ENCODE measurements at regions not wholly inside any gene's neighbourhood (a gene's known extent, or its start where the extent isn't known, plus 50 kb on each side); places are given as distances from the start of the nearest gene placed in this dataset.

- dilution Hi-C loops (cut with MboI; ENCODE audit: extremely low pct_ligation_motif_present, low sequenced_read_pairs): no loop called here
- Histone ChIP-seq H4K20me1 (replicated peaks; ENCODE audit: control insufficient read depth, extremely low read depth, insufficient read depth, low read length) (no peaks in the 10 kb centered on the region), H3K9ac (replicated peaks; ENCODE audit: extremely low read depth, insufficient read depth, low read length) (no peak overlapping the region), H3K4me3 (replicated peaks in 1 of 3; ENCODE audit: insufficient read depth in 1 of 3, low read depth in 1 of 3, low read length in 3 of 3) (no peak overlapping the region), H3K9me1 (replicated peaks; ENCODE audit: control insufficient read depth, extremely low read depth, insufficient read depth, low read length) (no peaks in the 10 kb centered on the region), H3K27me3 (ENCODE audit: control insufficient read depth in 2 of 2, insufficient read depth in 2 of 2, low read length in 2 of 2) (peaks cover 0 to 6% of the 10 kb centered on the region in 2 experiments), H2AFZ (ENCODE audit: low read depth, low read length) (no peak overlapping the region), H3K27ac (ENCODE audit: insufficient read depth, low read depth, low read length) (no peak overlapping the region), H3K4me2 (ENCODE audit: insufficient read depth, low read length) (no peak overlapping the region), H3K9me3 (replicated peaks; ENCODE audit: control insufficient read depth, insufficient read depth, low read length) (no peaks in the 10 kb centered on the region), H3K79me2 (ENCODE audit: control insufficient read depth, insufficient read depth, low read length) (no peaks in the 10 kb centered on the region), H3K4me1 (ENCODE audit: control insufficient read depth, extremely low read depth, insufficient read depth, low read length) (no peaks in the 10 kb centered on the region), H3K36me3 (ENCODE audit: control insufficient read depth in 2 of 2, extremely low read depth in 1 of 2, insufficient read depth in 2 of 2, low read length in 2 of 2) (no peaks in the 10 kb centered on the region)
- no peak for FAIRE-seq
- no TSS peak for BruUV-seq (replicated peaks)
- POLR2A ChIA-PET: no interaction called here
- intact Hi-C loops (cut with micrococcal nuclease): no loop called here
- DNase-seq (ENCODE audit: low read depth, low spot score): no peak
- TF ChIP-seq EZH2 (IDR thresholded peaks at IDR 0.05; ENCODE audit: borderline replicate concordance, low read depth, low read length, severe bottlenecking) (no peak), MYC (IDR thresholded peaks at IDR 0.05; ENCODE audit: low read depth, low read length) (no peak), JUN (IDR thresholded peaks at IDR 0.05; ENCODE audit: borderline replicate concordance, insufficient read depth, insufficient read length, low read depth) (no peak), FOS (IDR thresholded peaks at IDR 0.05; ENCODE audit: borderline replicate concordance, insufficient read depth, low read length) (no peak), CTCF (IDR thresholded peaks at IDR 0.05; ENCODE audit: extremely low read depth in 1 of 2, insufficient read depth in 1 of 2, low read depth in 1 of 2, low read length in 2 of 2) (no peak), GATA2 (IDR thresholded peaks at IDR 0.05; ENCODE audit: insufficient read depth, insufficient read length, low read depth, low read length) (no peak), POLR2AphosphoS5 (IDR thresholded peaks at IDR 0.05; ENCODE audit: insufficient read depth, low read depth, low read length) (no peak), POLR2A (IDR thresholded peaks at IDR 0.05; ENCODE audit: low read depth, low read length) (no peak), MAX (IDR thresholded peaks at IDR 0.05; ENCODE audit: insufficient read depth, insufficient read length) (no peak)
- CTCF ChIA-PET: no interaction called here
Measured at GRCh38 chr7:93739424-93739823, 151.1 kb downstream of the TFPI2 start.

Data from endothelial cell of umbilical vein (primary cell).